ENCODE measurements at regions not wholly inside any gene's neighbourhood (a gene's known extent, or its start where the extent isn't known, plus 50 kb on each side); places are given as distances from the start of the nearest gene placed in this dataset.

- DNase-seq (ENCODE audit: low read depth), result no peak
- H3K4me3 ChIP-seq (ENCODE audit: low read depth, low read length), result no peak overlapping the region
- TF ChIP-seq CTCF (IDR thresholded peaks at IDR 0.05; ENCODE audit: insufficient read depth, low read depth, low read length), result no peak
Measured at GRCh38 chr1:168640182-168640581, 63.8 kb downstream of the XCL1 start.

GRCh38 chr1:168640836-168641235 lies 64.4 kb downstream of the XCL1 start:
- no peak for TF ChIP-seq CTCF (IDR thresholded peaks at IDR 0.05; ENCODE audit: insufficient read depth, low read depth, low read length)
- no peak overlapping the region for H3K4me3 ChIP-seq (ENCODE audit: low read depth, low read length)
- no peak for DNase-seq (ENCODE audit: low read depth)

GRCh38 chr1:168643152-168643551 lies 66.7 kb downstream of the XCL1 start:
- no peak for DNase-seq (ENCODE audit: low read depth)
- no peak for TF ChIP-seq CTCF (IDR thresholded peaks at IDR 0.05; ENCODE audit: insufficient read depth, low read depth, low read length)
- H3K4me3 ChIP-seq (ENCODE audit: low read depth, low read length), result no peak overlapping the region
